COR-L47 (cell line): ENCODE measurements at regions not wholly inside any gene's neighbourhood (a gene's known extent, or its start where the extent isn't known, plus 50 kb on each side); places are given as distances from the start of the nearest gene placed in this dataset.

Source experiments
- DNase-seq: peaks from one replicate; lab custom pipeline; 2025; lab: John Stamatoyannopoulos, UW

DNA sequence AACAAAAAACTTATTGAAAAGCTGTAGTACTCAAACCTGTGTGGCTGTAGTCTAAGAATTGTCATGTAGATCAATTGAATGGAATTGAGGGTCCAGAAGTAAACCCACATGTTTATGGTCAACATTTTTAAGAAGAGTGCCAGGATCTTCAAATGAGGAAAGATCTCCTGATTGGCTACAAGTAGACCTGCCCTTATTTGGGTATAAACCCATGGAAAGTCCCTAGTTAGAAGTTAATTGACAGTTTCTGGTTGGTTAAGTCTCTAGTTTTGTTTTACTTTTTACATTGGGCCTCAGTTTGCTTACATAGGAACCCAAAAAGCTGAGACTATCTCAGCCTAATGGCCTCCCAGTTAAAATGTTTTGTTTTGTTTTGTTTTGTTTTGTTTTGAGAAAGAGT is 91.9 kb upstream of the RESF1 start:
- DNase-seq: no peak

DNA sequence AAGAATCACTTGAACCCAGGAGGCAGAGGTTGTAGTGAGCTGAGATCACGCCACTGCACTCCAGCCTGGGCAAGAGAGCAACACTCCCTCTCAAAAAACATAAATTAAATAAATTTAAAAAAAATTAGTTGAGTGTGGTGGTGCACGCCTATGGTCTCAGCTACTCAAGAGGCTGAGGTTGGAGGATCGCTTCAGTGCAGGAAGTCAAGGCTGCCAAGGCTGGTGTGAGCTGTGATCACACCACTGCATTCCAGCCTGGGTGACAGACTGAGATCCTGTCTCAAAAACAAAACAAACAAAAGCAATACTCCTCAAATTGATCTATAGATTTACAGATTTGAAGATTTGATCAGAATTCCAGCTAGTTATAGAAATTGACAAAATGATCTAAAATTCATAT is 92.7 kb upstream of the RESF1 start:
- DNase-seq: no peak

DNA sequence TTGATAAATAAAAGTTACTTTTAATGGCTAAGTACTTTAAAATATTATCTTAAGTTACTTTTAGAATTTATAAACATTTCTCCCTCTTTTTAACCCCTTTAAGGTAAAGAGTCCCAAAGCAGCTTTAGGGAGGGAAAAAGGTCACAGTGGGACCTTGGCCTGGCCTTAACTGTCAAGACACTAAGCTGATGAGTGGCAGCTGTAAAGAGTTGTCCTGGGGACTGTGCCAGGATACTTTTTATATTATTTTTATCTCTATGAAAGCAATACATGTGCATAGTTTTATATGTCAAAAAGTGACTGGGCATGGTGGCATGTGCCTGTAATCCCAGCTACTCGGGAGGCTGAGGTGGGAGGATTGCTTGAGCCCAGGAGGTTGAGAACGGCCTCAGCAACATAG is 94.2 kb upstream of the RESF1 start:
- no peak for DNase-seq

DNA sequence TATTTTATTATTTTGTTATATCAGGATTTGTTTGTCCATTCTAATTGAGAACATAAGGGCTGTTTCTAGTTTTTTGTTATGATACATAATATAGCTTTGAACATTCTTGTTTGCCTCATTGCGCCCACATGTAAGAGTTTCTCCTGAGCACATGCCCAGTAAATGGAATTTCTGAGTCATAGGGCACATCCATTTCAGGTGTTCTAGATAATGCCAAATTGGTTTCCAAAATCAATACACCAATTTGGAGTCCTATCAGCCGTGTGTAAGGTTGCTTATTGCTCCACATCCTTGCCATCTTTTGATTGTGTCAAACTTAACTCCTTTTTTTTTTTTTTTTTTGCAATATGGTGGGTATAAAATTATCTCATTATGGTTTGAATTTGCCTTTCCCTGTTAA is 97.9 kb upstream of the RESF1 start:
- DNase-seq: no peak

DNA sequence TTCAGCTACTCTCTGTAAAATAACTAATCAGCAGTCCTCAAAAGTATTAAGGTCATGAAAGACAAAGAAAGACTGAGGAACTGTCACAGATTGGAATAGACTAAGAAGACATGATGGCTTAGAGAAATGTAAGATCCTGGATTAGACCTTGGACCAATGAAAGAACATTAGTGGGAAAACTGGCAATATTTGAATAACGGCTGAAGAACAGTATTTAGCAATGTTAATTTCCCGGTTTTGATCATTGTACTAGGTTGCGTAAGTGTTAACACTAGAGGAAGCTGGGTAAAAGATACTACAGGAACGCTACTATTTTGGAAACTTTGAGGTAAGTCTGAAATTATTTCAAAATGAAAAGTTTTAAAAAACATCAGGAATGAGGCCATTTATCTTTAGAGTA is 98.8 kb upstream of the RESF1 start:
- no peak for DNase-seq

DNA sequence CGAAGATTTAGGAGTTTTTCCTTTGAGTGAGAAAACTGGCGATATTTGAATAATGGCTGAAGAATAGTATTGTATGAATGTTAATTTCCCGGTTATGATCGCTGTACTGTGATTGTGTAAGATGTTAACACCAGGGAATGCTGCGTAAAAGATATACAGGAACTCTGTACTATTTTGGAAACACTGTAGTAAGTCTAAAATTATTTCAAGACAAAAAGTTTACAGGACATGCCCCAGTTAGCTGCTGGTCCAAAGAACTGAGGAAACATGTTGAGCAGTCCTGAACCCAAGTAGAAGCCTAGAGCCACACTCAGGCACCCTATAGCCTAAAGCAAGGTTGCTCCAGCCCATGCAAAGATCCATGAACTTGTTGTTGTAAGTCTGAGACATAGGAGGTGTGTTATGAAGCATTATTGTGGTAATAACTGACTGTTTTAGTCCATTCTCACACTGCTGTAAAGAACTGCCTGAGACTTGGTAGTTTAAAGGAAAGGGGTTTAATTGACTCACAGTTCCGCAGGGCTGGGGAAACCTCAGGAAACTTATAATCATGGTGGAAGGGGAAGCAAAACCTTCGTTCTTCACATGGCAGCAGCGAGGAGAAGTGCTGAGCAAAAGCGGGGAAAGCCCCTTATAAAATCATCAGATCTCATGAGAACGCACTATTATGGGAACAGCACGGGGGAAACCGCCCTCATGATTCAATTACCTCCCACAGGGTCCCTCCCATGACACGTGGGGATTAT is 99.8 kb upstream of the RESF1 start:
- DNase-seq: no peak

DNA sequence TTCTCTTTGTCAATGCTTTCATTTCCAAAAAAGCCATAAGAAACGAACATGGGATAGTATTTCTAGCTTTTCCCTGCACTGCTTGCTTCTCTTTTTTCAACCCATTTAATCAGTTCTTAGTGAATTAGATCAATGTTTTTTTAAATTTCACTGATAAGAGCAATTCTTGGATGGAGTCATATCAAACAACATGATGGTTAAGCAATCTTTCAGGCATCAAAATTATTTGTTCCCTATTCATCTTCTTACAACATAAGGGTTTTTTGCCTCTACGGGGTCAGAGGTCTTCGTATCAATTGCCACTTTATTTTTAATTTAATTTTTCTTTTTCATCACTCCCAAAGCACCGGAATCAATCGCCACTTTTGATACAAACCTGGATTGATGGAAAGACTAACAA is 103.8 kb upstream of the RESF1 start:
- DNase-seq: no peak

DNA sequence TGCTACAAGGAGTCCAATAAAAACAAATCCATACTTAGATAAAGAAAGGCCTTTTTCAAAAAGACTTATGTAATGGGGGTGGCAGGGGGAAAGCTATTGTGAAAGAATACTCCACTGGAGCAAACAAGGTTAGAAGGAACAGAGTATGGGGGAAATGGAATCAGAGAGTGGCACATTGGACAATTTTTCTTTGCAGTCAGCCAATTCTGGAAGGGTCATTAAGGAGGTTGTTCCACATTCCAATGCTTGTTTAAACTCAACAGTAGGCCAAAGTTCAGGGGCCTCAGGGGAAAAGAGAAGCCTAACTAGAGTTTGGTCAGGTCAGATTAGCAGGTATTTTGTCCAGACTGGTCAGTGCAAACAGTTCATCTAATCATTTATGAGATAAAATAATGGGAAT is 105.2 kb upstream of the RESF1 start:
- DNase-seq: no peak

DNA sequence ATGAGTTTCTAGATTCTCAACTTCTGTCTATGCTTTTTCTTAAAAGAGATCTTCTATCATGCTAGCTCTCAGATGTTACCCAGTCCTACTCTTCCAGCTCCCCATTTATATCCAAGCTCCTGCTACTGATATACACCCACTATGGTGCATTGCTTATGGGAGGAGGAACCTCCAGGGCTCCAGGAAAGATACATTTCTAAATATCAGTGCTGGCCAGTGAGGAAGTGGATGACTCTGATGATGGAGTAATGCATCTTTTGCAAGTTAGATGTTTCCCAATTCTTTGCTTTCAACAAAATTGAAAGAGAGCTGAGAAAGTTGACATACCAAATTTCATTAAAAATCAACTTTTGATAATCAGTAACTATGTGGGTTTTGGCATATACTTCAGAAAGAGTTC is 105.7 kb upstream of the RESF1 start:
- DNase-seq: no peak

DNA sequence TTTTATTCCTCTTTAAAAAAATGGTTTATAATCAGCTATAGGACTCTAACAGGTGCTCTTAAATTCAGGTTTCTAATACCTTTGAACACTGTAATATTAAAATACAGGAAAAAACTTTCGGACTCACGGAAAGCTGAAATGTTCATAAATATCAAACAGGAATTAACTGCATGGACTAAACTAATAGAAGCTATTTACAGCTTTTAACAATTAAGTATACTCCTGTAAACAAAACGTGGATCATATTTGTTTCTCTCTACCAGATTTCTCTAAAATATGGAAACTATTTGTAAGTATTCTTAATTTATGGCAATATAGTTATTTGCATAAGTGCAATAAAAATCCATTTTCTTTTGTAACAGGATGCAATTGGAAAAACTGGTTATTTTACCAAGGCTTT is 108.9 kb upstream of the RESF1 start:
- DNase-seq: no peak

DNA sequence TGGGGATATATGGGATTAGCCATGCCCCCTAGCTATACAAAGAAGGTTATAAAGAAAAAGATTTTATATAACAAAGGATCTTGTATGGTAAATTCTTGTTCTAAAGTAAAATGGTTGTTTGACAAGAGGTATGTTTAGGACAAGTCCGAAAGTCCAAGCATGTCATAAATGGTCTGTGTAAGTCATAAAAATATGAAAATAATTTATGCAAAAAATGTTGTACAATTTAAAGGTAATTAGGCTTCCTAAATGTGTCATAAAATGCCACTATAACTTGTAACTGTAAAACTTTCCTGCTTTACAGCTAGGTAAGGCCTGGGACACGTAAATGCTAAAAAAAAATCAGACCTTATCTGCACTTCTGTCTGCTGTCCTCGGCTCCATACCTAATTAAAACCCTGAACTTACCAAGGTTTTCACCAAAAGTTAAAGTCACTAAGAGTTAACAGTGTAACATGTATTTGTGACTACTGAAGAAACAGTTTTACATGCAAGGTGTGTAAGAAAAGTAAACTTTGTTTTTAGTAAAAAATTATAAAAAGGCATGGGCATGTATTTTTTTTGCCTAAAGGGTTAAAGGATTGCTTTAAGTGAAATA is 110.0 kb upstream of the RESF1 start:
- DNase-seq: peak; percentile 1

DNA sequence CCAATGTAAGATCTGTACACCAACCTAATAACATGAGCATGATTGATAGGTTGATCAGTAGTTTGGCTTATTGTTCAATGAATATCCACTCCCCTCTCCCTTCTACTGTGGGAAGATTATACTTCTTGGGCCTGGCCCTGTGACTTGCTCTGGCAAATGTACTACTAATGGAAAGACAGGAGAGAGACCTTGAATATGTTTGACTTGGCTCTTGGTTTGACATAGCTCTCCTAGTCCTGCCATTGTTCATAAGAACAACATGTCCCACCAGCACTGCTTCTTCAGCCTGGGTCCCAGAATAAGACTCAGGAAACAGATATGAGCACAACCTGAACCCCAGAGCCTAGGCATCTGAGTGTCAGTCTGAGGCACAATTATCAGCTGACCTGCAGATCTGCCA is 112.8 kb upstream of the RESF1 start:
- DNase-seq: no peak

DNA sequence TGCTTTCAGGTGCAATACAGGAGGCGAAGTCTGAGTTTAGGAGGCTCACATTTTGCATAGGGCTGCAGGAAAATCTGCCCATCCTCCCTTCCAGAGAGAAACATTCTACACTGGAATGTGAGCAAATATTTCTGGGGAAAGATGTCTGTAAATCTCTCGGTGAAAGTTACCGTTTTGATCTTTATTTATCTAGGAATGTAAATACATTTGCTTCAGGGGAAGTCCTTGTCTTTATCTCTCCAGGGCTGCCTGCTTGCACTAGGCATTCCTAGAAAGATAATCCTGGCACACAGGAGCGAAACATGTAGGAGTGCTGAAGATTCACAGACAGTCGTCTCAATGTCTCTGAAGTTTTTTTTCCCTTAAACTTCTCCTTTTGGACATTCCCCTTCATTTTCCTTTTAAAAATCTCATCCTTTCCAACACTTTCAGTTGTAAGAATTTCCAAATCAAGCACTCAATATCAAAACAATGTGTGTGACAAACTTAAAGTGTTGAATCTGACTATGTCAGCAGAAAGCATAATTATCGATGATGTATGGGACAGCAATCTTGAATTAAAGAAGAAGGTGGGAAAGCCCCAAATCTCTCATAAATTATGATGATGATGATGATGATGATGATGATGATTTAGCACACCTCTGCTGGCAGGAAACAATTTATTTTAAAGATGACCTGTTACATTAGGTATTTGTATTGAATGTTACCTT is 113.4 kb upstream of the RESF1 start:
- DNase-seq: no peak

DNA sequence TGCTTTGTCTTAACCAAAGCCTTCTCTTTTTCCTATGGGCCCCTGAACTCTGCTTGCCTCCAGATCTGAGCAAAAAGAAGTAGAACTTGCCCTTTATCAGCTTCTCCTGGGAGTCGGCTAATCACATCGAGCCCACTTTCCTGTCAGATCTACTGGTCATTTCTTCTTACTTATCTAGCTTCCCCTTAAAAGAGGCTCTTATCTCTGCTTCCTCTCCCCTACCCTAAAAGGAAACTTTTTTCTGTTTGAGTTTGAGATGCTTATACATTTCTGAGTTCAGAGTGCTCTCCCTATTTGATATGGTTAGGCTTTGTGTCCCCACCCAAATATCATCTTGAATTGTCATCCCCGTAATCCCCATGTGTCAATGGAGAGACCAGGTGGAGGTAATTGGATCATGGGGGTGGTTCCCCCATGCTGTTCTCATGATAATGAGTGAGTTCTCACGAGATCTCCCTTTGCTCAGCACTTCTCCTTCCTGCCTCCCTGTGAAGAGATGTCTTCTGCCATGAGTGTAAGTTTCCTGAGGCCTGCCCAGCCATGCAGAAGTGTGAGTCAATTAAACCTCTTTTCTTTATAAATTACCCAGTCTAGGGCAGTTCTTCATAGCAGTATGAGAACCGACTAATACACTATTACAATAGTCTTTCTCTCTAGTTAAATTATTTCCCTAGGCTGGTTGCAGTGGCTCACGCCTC is 114.7 kb upstream of the AMN1 start:
- no peak for DNase-seq

DNA sequence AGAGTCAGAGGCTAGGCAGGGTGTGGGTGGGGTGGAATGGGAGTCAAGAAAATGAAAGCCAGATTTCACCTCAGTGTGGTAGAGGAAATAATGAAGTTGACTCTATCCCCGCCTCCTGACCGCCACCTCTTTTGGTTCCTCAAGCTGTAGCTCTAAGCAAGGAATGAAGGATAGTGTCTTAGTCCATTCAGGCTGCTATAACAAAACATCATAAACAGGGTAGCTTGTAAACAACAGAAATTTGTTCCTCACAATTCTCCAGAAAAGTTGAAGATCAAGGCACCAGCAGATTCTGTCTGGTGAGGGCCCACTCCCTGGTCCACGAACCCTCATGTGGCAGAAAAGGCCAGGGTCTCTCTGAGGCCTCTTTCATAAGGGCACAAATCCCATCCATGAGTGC is 109.1 kb upstream of the AMN1 start:
- no peak for DNase-seq

DNA sequence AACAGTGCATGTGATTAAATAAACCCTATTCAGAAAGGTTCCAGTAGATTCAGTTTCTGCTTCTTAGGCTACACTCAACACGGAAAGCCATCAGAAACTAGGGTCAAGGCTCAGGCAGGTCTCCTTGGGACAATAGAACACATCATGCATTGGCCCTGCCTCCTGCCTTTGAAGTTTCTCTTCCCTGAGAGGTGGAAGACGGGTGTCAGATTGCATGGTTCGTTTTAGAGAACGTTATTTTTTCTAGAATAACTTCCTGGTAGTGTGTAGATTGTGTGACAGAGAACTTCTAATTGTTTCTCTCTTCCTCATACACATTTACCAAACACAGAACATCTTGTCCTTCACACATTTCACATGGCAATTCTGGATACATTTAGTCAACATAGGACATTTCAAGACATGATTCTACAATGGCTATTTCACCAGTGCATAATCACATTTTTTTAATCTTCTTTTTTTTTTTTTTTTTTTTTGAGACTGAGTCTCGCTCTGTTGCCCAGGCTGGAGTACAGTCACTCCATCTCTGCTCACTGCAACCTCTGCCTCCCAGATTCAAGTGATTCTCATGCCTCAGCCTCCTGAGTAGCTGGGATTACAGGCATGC is 106.6 kb upstream of the AMN1 start:
- no peak for DNase-seq

DNA sequence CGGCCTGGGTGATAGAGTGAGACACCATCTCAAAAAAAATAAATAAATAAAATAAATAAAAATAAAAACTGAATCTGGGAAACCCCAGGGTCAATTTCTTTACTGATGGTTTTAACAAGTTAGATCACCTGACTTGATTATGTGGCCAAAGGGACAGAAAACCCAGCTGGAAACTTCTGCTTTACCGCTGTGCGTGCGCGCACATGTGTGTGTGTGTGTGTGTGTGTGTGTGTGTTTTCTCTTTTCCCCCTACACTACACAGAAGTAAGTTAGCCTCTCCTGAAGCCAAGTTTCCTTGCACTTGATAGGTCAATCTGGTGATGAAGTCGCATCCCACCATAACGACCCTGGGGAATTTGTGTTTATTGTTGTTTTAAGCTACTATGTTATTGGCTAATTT is 105.3 kb upstream of the AMN1 start:
- no peak for DNase-seq

DNA sequence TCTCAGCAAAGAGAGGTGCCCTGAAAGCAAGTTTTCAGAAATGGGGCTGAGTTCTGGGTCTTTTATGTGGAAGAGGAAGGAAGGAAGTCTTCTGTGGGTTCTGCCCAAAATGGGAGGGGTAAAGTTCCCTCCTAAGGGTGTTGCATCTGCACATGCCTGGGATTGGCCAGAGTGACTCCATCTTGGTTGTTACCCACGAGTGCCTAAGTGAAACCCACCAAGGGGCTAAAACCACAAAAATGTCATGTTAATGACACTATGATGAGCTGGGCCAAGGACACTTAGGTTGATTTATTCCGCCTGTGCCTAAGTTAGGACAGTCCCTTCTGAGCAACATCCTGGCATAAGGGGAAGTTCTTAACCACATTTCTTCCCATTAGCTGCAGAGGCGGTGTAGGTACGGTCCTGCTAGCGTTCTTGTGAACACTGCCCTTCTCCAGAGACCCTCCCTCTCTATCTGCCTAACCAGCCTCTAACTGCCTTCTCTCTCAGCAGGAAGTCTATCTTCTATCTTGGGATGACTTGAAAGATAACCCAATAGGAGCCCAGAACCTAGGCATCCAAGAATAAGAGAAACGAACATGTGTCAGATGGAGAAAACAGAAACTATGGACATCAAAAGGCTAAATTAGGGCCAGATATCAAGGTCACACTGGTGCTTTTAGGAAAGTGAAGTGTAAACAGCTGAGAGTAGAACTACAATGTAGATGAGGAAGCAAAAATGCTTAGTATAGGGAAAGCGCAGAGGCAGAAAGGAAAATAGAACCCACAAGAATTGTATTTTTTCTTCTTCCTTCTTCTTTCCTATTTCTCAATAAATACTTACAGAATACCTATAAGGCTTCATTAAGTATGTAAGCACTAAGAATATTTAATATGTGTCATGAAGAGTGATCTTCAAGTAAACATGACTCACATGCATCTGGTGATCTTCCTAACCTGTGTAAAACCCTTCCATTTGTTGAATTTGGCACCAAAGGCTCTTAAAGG is 104.2 kb upstream of the AMN1 start:
- no peak for DNase-seq

DNA sequence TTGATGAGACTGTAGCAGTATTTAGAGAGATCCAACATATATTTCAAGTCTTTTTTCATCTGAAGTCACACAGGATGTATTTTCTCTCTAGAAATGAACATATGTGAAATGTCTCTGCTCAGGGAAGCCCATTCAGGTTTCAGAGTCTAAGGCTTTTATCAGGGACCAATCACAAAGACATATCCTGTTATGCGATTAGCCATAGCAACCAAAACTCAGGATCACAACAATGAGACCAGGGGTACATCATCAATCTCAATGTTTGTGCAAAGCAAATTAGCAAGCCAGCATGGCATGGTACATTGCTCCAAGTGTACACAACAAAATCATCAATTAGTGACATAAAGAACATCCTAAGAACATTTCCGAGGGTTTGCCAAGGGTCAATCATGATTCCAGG is 99.2 kb upstream of the AMN1 start:
- no peak for DNase-seq

DNA sequence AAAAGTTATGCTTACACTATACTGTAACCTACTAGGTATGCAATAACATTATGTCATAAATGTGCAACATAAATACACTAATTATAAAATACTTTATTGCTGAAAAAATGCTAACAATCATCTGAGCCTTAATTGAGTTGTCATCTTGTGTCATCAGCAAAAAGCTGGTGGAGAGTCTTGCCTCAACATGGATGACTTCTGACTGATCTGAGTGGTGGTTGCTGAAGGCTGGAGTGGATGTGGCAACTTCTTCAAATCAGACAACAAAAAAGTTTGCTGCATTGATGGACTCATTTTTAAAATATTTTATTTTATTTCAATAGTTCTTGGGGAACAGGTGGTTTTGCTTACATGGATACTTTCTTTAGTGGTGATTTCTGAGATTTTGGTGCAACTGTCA is 93.9 kb upstream of the AMN1 start:
- DNase-seq: no peak

DNA sequence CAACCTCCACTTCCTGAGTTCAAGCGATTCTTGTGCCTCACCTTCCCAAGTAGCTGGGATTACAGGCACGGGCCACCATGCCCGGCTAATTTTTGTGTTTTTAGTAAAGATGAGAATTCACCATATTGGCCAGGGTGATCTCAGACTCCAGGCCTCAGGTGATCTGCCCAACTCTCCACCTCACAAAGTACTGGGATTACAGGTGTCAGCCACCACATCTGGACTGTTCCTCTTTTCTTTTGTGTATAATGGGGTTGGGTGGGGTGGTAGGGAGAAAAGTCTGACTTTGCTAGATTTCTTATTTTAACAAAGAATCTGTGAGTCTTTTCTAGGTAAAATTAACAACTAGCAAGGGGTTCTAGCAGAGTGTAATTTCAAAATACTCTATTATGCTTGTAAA is 92.7 kb upstream of the AMN1 start:
- no peak for DNase-seq
